BLaER1 treated with 17β-estradiol and CSF1 and Interleukin-3, amounts not matched to agents 10 nM and 100 nM (cell line): ENCODE measurements at regions not wholly inside any gene's neighbourhood (a gene's known extent, or its start where the extent isn't known, plus 50 kb on each side); places are given as distances from the start of the nearest gene placed in this dataset.
"Not testable (repeated sequence)": the region's sequence is repeated elsewhere in the genome, so short reads cannot be mapped to it uniquely, and the experiment has no call there.

Experiments
- H3K27ac ChIP-seq, 11 experiments: shearing (Covaris generic); formaldehyde crosslinking; 2 replicates each; pipeline ENCODE4 v1.8.1; 2022
- H3K27me3 ChIP-seq, 11 experiments: shearing (Covaris generic); formaldehyde crosslinking; 2 replicates each; pipeline ENCODE4 v1.8.1; 2022
- H3K36me3 ChIP-seq, 11 experiments: shearing (Covaris generic); formaldehyde crosslinking; 2 replicates each; pipeline ENCODE4 v1.8.1; 2022
- H3K4me1 ChIP-seq, 10 experiments: shearing (Covaris generic); formaldehyde crosslinking; 2 replicates each; pipeline ENCODE4 v1.8.1; 2022
- H3K4me2 ChIP-seq, 11 experiments: shearing (Covaris generic); formaldehyde crosslinking; 2 replicates each; pipeline ENCODE4 v1.8.1; 2022
- H3K4me3 ChIP-seq, 10 experiments: shearing (Covaris generic); formaldehyde crosslinking; 2 replicates each; pipeline ENCODE4 v1.8.1; 2022
- H3K9ac ChIP-seq, 11 experiments: shearing (Covaris generic); formaldehyde crosslinking; 2 replicates each; pipeline ENCODE4 v1.8.1; 2022
- H3K9me3 ChIP-seq, 11 experiments: shearing (Covaris generic); formaldehyde crosslinking; replicated peaks in 1 of 11; 2 replicates each; pipeline ENCODE4 v1.8.1; 2022
- H4K20me1 ChIP-seq, 11 experiments: shearing (Covaris generic); formaldehyde crosslinking; 2 replicates each; pipeline ENCODE4 v1.8.1; 2022
- Cebpa-rat ChIP-seq, 11 experiments: shearing (Covaris generic); IDR thresholded peaks; 2 replicates each; pipeline ENCODE4 v1.8.1; 2022

DNA sequence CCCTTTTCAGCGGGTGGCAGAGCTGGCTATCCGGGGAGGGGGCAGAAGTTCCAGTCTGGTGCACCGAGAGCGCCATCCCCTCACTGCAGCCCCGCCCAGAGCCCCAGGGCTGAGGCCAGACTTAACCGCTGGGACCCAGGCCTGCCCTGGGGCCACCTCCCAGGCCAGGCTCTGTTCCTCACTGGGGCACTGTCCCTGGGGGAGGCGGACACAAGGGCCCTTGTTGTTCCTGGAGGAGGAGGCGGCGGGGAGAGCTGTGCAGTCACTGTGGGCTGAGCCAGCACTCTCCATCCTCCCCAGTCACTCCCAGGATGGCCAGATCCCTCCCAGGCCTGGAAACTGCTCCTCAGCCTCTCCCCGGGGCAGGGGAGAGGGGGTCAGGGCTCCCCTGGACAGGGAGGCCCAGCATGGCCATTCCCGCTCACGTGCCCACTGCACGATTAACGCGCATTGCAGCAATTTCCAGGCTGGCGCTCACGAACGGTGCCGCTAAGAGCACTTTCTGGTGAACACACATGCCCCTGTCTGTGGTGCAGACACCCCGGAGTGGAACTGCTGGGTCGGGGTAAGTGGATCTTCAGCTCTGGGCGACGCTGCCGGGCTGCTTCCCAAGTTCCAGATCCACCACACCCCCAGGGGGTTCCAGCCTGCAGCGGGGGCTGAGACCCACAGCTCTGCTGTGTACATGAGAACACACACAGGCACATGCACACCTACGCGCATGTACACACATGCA lies 89.8 kb upstream of the SFSWAP start:
- H4K20me1 ChIP-seq: peaks cover 0 to 25% (median 10%) of the 10 kb centered on the region in 11 experiments; a peak in 10 of 22 replicates

DNA sequence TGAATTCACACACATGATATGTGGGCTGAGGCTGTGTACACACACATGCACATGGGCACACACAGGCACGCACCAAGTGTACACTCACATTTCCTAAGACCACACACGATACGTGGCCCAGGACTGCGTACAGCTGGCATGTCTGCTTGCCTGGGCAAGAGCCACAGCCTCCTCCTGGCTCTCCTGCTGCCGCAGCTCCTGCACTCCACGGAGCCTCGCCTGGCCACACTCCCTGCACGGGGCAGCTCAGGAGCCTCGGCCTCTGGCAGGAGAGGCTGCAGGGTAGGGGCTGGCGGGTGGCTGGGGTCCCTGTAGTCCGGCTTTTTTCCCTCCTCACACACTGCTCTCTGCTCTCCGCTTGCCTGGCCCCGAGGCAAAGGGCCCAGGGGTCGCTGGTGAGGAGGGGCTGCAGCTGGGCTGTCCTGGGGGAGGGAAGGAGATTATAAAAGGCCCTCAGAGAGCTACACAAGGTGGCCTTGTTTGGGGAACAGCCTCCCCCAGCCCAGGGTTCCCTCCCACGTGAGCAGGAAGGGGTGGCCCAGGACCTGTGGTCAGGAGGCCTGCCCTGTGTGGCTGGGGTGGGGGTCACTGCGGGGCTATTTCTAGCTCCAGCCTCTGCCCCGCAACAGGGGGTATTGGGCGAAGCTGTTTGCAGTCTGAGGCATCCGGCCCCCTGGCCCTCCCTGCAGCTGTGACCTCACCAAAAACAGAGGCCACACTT lies 89.0 kb upstream of the SFSWAP start:
- TF ChIP-seq Cebpa-rat (IDR thresholded peaks at IDR 0.05): no peak
- Histone ChIP-seq H3K27ac (no peak overlapping the region), H3K27me3 (peaks cover 44 to 92% (median 74%) of the 10 kb centered on the region in 11 experiments), H3K4me3 (no peak overlapping the region), H3K9me3 (peaks cover 0 to 19% (median 14%) of the 10 kb centered on the region in 11 experiments; a peak in 15 of 22 replicates), H3K4me2 (peak overlapping the region; percentile 22 to 75 (median 57); a peak in 20 of 22 replicates), H3K36me3 (no peaks in the 10 kb centered on the region), H3K4me1 (peaks cover 5 to 30% (median 19%) of the 10 kb centered on the region in 10 experiments), H4K20me1 (peaks cover 0 to 23% (median 8%) of the 10 kb centered on the region in 11 experiments; a peak in 9 of 22 replicates), H3K9ac (0 out of 22 replicates have a peak overlapping the region, but pooled peaks of 1 of the 11 experiments have one; percentile 35)

More for the DNA sequence above, 89.8 kb upstream of the SFSWAP start:
- no peak for TF ChIP-seq Cebpa-rat (IDR thresholded peaks at IDR 0.05)
- Histone ChIP-seq H3K4me1 (peaks cover 5 to 30% (median 19%) of the 10 kb centered on the region in 10 experiments), H3K4me3 (no peak overlapping the region), H3K27ac (no peak overlapping the region), H3K27me3 (peaks cover 44 to 96% (median 80%) of the 10 kb centered on the region in 11 experiments), H3K9ac (no peak overlapping the region), H3K36me3 (no peaks in the 10 kb centered on the region), H3K9me3 (peaks cover 0 to 14% (median 11%) of the 10 kb centered on the region in 11 experiments; a peak in 14 of 22 replicates), H3K4me2 (peak overlapping the region in 8 of 11 experiments; percentile 49 to 75 (median 65); a peak in 11 of 22 replicates)

DNA sequence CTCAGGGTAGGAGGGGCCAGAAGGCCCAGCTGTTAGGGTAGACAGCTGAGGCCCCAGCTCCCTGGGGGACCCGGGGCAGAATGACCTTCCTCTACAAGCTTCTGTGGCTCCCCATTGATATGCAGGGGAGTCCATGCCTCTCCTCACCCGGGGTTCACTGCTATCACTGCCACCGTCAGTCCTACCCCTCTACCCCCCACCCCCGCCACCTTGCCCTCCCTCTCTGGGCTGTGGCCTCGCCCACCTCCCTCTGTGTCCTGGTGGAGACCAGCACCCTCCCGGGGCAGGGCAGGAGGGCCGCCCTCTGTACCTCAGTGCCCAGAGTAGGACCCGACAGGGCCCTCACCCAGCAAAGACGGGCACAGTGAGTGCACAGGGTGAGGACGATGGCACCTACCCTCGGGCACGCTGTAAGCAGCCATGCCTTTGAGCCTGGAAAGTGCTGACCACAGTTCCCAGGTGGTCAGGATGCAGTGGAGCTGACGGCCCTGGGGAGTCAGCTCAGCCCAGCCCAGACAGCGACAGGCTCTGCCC lies 88.4 kb upstream of the SFSWAP start:
- H3K36me3 ChIP-seq: no peaks in the 10 kb centered on the region
- no peak overlapping the region for H3K4me3 ChIP-seq
- peaks cover 4 to 25% (median 18%) of the 10 kb centered on the region in 11 experiments for H3K9me3 ChIP-seq
- peaks cover 5 to 30% (median 20%) of the 10 kb centered on the region in 10 experiments for H3K4me1 ChIP-seq
- no peak for TF ChIP-seq Cebpa-rat (IDR thresholded peaks at IDR 0.05)
- peaks cover 0 to 25% (median 5%) of the 10 kb centered on the region in 11 experiments; a peak in 10 of 22 replicates for H4K20me1 ChIP-seq
- H3K27ac ChIP-seq: no peak overlapping the region
- H3K9ac ChIP-seq: no peak overlapping the region
- H3K4me2 ChIP-seq: peak overlapping the region; percentile 22 to 75 (median 57); a peak in 19 of 22 replicates
- H3K27me3 ChIP-seq: peaks cover 44 to 86% (median 71%) of the 10 kb centered on the region in 11 experiments

DNA sequence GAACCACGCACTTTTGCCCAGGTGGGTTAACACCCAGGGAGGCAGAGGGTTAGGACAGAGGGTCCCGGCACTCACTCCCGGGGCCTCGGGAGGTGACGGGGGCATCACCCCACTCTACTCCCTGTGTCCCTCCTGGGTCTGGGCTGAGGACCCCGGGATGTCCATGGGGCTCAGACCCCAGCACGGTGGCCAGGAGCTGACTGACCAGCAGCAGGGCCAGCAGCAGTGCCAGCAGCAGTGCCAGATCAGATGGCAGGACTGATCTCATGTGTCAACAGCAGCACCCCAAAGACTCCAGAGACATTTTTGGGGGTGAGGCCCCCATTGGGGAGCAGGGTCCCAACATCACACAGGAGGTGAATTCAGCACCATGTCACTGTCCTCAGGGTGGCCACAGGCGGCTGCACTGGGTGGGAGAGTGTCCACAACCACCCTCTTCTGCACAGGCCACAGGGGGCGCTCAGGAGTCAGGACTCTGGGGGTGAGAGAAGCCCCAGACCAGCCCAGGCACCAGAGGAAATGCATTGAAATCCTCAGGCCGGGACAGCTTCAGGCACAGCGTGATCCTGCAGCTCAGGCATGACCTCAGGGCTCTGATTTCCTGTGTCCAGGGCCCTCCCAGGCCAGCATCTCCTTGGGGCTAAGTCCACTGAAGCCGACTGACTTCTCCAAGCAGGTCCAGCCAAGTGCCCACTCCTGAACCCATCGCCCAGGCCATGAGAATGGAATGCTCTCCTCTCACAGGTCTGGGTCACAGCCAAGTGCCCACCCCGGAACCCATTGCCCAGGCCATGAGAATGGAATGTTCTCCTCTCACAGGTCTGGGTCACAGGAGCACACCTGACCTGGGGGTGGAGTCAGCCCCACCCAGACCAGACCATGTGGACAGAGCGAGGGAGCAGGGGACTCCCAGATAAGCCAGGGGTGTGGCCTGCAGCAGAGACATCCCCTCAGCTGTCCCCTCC lies 87.2 kb upstream of the SFSWAP start:
- Histone ChIP-seq H3K4me1 (peaks cover 12 to 40% (median 29%) of the 10 kb centered on the region in 10 experiments), H3K4me2 (peak overlapping the region in 8 of 11 experiments; percentile 16 to 59 (median 48); a peak in 12 of 22 replicates), H3K9me3 (peaks cover 4 to 36% (median 30%) of the 10 kb centered on the region in 11 experiments), H3K27me3 (peaks cover 36 to 79% (median 59%) of the 10 kb centered on the region in 11 experiments), H4K20me1 (peaks cover 0 to 18% (median 5%) of the 10 kb centered on the region in 11 experiments; a peak in 9 of 22 replicates)
- H3K36me3 ChIP-seq, H3K4me3 ChIP-seq, H3K27ac ChIP-seq, H3K9ac ChIP-seq: not testable (repeated sequence)

DNA sequence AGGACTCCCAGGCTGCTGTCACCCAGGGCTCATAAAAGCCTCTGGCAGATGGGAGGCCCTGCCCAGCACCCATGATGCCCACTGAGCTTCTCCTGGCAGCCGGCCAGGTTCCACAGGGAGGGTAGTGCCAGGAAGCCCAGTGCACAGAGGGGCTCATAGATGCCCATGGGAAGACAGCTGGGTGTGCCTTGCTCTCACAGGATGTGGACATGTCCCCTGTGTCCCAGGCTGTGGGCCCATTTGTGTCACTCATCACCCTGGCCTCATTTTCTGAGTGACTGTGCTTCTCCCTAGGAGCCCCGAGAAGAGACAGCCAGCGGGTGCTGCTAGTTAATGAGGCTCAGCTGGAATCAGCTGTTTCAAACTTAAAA lies 86.5 kb upstream of the SFSWAP start:
- not testable (repeated sequence) for H3K36me3 ChIP-seq, H3K4me3 ChIP-seq, H3K9ac ChIP-seq, H3K27ac ChIP-seq
- Histone ChIP-seq H3K4me2 (peak overlapping the region in 8 of 11 experiments; percentile 16 to 59 (median 48); a peak in 13 of 22 replicates), H3K27me3 (peaks cover 32 to 79% (median 54%) of the 10 kb centered on the region in 11 experiments), H3K4me1 (peaks cover 12 to 42% (median 33%) of the 10 kb centered on the region in 10 experiments), H4K20me1 (peaks cover 0 to 17% (median under 1%) of the 10 kb centered on the region in 11 experiments; a peak in 9 of 22 replicates), H3K9me3 (peaks cover 4 to 42% (median 35%) of the 10 kb centered on the region in 11 experiments)

DNA sequence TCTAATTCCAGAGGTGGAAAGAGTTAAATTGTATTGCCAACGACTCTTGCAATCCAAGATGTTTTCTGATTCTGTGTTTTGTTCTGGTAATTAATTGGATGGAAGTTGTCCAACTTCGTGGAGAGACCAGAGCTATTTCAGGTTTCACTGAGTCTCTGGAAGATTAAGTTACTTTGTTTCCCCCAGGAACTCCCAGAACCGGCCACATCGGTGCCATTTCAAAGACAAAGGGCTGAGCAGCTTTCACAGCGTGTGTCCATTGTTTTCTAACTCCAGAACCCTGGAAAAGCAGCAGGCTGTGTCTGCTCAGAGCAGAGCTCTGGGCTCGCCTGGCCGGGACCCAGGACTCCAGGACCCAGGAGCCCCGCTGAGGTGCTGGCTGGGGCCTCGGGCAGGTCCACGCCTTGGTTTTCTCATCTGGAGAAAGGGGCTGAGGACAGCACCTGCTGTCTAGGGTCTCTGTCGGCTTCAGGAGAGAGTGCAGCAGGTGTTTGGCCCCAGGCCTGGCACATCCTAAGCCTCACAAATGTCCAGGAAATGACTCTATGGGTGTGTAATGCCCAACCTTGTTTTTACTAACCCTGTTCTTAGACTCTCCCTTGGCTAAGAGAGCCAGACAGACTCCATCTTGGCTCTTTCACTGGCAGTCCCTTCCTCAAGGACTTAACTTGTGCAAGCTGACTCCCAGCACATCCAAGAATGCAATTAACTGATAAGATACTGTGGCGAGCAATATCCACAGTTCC lies 86.0 kb upstream of the SFSWAP start:
- not testable (repeated sequence) for H3K36me3 ChIP-seq, H3K4me3 ChIP-seq, H3K9ac ChIP-seq, H3K27ac ChIP-seq
- Histone ChIP-seq H3K27me3 (peaks cover 29 to 76% (median 49%) of the 10 kb centered on the region in 11 experiments), H4K20me1 (peaks cover 0 to 14% (median 0%) of the 10 kb centered on the region in 11 experiments; a peak in 9 of 22 replicates), H3K4me2 (peak overlapping the region in 6 of 11 experiments; percentile 28 to 52 (median 48); a peak in 10 of 22 replicates), H3K4me1 (peaks cover 12 to 42% (median 33%) of the 10 kb centered on the region in 10 experiments), H3K9me3 (peaks cover 4 to 43% (median 35%) of the 10 kb centered on the region in 11 experiments)

DNA sequence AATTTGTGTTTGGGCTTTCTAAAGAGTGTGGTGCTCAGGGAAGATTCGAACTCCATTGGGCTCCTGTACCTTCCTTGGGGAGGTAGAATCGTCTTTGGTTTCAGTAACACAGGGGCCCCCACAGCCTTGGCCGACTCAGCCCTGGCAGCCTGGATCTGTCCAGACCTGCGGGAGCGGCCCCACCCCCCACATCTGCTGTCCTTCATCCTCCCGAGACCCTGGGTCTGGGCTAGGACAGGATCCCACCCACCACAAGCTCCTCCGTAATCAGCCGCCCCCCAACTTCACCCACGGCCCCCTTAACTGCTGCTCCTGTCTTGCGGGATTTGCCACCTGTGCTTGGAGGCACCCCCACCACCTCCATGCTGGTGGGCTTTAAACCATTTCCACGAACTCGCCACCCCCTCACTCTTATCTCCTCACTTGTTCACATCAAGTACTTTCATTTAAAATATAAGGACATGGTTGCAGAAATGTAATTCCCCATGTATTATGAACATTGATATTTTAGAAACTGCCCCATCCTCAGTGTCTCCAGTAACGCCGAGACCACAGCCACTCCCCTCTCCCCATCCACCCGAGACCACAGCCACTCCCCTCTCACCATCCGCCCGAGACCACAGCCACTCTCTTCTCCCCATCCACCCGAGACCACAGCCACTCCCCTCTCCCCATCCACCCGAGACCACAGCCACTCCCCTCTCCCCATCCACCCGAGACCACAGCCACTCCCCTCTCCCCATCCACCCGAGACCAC lies 84.7 kb upstream of the SFSWAP start:
- not testable (repeated sequence) for H4K20me1 ChIP-seq, H3K36me3 ChIP-seq, H3K4me3 ChIP-seq, H3K27ac ChIP-seq, H3K4me2 ChIP-seq, H3K9ac ChIP-seq
- Histone ChIP-seq H3K9me3 (peaks cover 4 to 43% (median 37%) of the 10 kb centered on the region in 11 experiments), H3K4me1 (peaks cover 12 to 41% (median 33%) of the 10 kb centered on the region in 10 experiments), H3K27me3 (peaks cover 18 to 74% (median 54%) of the 10 kb centered on the region in 11 experiments)

DNA sequence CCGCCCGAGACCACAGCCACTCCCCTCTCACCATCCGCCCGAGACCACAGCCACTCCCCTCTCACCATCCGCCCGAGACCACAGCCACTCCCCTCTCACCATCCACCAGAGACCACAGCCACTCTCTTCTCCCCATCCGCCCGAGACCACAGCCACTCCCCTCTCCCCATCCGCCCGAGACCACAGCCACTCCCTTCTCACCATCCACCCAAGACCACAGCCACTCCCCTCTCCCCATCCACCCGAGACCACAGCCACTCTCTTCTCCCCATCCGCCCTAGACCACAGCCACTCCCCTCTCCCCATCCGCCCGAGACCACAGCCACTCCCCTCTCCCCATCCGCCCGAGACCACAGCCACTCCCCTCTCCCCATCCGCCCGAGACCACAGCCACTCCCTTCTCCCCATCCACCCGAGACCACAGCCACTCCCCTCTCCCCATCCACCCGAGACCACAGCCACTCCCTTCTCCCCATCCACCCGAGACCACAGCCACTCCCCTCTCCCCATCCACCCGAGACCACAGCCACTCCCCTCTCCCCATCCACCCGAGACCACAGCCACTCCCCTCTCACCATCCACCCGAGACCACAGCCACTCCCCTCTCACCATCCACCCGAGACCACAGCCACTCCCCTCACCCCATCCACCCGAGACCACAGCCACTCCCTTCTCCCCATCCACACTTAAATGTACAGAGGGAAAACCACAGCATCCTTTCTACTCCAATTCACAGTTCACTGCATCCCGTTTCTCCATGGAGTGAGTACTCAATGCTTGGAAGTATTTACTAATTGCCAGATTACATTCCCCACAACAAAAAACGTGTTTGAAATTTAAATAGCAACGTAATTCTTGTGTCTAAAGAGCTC lies 83.5 kb upstream of the SFSWAP start:
- peak overlapping the region in 5 of 11 experiments; percentile 6 to 55 (median 40); a peak in 9 of 22 replicates for H3K9ac ChIP-seq
- H3K4me1 ChIP-seq: peaks cover 7 to 29% (median 23%) of the 10 kb centered on the region in 10 experiments
- H3K4me3 ChIP-seq: peak overlapping the region in 3 of 10 experiments; percentile 12 to 45 (median 25); a peak in 1 of 20 replicates
- H3K27ac ChIP-seq: peak overlapping the region in 10 of 11 experiments; percentile 20 to 77 (median 62); a peak in 18 of 22 replicates
- peak overlapping the region in 7 of 11 experiments; percentile 11 to 51 (median 21); a peak in 8 of 22 replicates for H3K4me2 ChIP-seq
- peaks cover 13 to 69% (median 43%) of the 10 kb centered on the region in 11 experiments; a peak in 21 of 22 replicates for H3K27me3 ChIP-seq
- not testable (repeated sequence) for H4K20me1 ChIP-seq, H3K36me3 ChIP-seq
- peaks cover 4 to 43% (median 37%) of the 10 kb centered on the region in 11 experiments for H3K9me3 ChIP-seq
